MCF 10A (cell line): ENCODE measurements at regions not wholly inside any gene's neighbourhood (a gene's known extent, or its start where the extent isn't known, plus 50 kb on each side); places are given as distances from the start of the nearest gene placed in this dataset.

ENCODE experiments used
- BruUV-seq: library from RNA; stranded (reverse); fragments of 400-500 nt; replicated peaks from 2 replicates; lab custom pipeline; 2021; lab: Mats Ljungman, UMichigan
- CTCF ChIA-PET: fragments of 300-600 bp; sonication (Branson Sonifier 250); formaldehyde crosslinking; extraction: SDS; loops from one replicate; lab custom pipeline; 2021; ENCODE audit warnings: antibody characterized with exemption, inconsistent platforms; lab: Yijun Ruan, JAX
- POLR2A ChIA-PET: fragments of 300-600, 350-650 bp; sonication (Branson Sonifier 250); formaldehyde crosslinking; extraction: SDS; loops from one replicate; lab custom pipeline; 2020; ENCODE audit warnings: antibody characterized with exemption, inconsistent platforms; lab: Yijun Ruan, JAX
- DNase-seq: peaks from one replicate; pipeline ENCODE4 v3.0.0-alpha.2; 2018; ENCODE audit not compliant: unreplicated experiment
- H3K27ac Mint-ChIP-seq: one replicate; pipeline ENCODE4 v1.8.0; 2022; ENCODE audit warnings: mild to moderate bottlenecking, low read depth, mixed read lengths; ENCODE audit not compliant: unreplicated experiment
- H3K27me3 Mint-ChIP-seq: one replicate; pipeline ENCODE4 v1.8.0; 2022; ENCODE audit warnings: mixed read lengths; ENCODE audit not compliant: insufficient read depth, unreplicated experiment
- H3K36me3 Mint-ChIP-seq: one replicate; pipeline ENCODE4 v1.8.0; 2022; ENCODE audit warnings: mild to moderate bottlenecking, moderate library complexity, mixed read lengths; ENCODE audit not compliant: insufficient read depth, unreplicated experiment
- H3K4me1 Mint-ChIP-seq: one replicate; pipeline ENCODE4 v1.8.0; 2022; ENCODE audit warnings: mixed read lengths; ENCODE audit not compliant: insufficient read depth, unreplicated experiment
- H3K4me3 Mint-ChIP-seq: one replicate; pipeline ENCODE4 v1.8.0; 2022; ENCODE audit warnings: mild to moderate bottlenecking, moderate library complexity, mixed read lengths; ENCODE audit not compliant: unreplicated experiment
- H3K9me3 Mint-ChIP-seq: one replicate; pipeline ENCODE4 v1.8.0; 2022; ENCODE audit warnings: mixed read lengths; ENCODE audit not compliant: unreplicated experiment
- CTCF ChIP-seq: fragments of 200-600 bp; IDR thresholded peaks from one replicate; pipeline ENCODE4 v1.8.0; 2022; ENCODE audit warnings: antibody characterized with exemption, mild to moderate bottlenecking; ENCODE audit not compliant: unreplicated experiment
- intact Hi-C: fragments of 100-400 bp; cut with micrococcal nuclease; formaldehyde crosslinking; loops from 2 replicates; pipeline ENCODE4 v1.14.1; 2022

- H3K4me1 Mint-ChIP-seq, result no peaks in the 10 kb centered on the region
- no peak for TF ChIP-seq CTCF
- no peaks in the 10 kb centered on the region for H3K36me3 Mint-ChIP-seq
- H3K4me3 Mint-ChIP-seq, result no peak overlapping the region
- intact Hi-C loops, result no loop called here
- no peak overlapping the region for H3K27ac Mint-ChIP-seq
- POLR2A ChIA-PET, result no interaction called here
- CTCF ChIA-PET, result interaction anchor here (0.7 to 2.8 kb wide), 2 partner anchors 866 to 1854 kb away, joined by 3 to 15 read pairs; no protein-coding TSS in a partner anchor
- DNase-seq, result no peak
- H3K27me3 Mint-ChIP-seq, result peaks cover 13% of the 10 kb centered on the region
- H3K9me3 Mint-ChIP-seq, result no peaks in the 10 kb centered on the region
- no TSS peak for BruUV-seq
Observed at GRCh38 chrX:34299451-34299967, 167.4 kb upstream of the FAM47A start.

- no peaks in the 10 kb centered on the region for H3K9me3 Mint-ChIP-seq
- TF ChIP-seq CTCF, result no peak
- intact Hi-C loops, result no loop called here
- H3K27me3 Mint-ChIP-seq, result no peaks in the 10 kb centered on the region
- no peak overlapping the region for H3K27ac Mint-ChIP-seq
- DNase-seq, result no peak
- no peaks in the 10 kb centered on the region for H3K4me1 Mint-ChIP-seq
- BruUV-seq, result no TSS peak
- no peak overlapping the region for H3K4me3 Mint-ChIP-seq
- H3K36me3 Mint-ChIP-seq, result no peaks in the 10 kb centered on the region
- POLR2A ChIA-PET, result no interaction called here
- CTCF ChIA-PET, result no interaction called here
Observed at GRCh38 chrX:34294665-34295064, 162.6 kb upstream of the FAM47A start.

GRCh38 chrX:34288782-34289181 is 156.7 kb upstream of the FAM47A start:
- ChIA-PET POLR2A (interaction anchor here (0.7 kb wide), 1 partner anchor 9 kb away, joined by 3 read pairs; no protein-coding TSS in a partner anchor), CTCF (interaction anchor here (0.7 kb wide), 1 partner anchor 589 kb away, joined by 3 read pairs; no protein-coding TSS in a partner anchor)
- H3K36me3 Mint-ChIP-seq, result no peaks in the 10 kb centered on the region
- H3K27ac Mint-ChIP-seq, result no peak overlapping the region
- no peak for TF ChIP-seq CTCF
- intact Hi-C loops, result loop anchor here (10.0 kb wide), 1 partner anchor 1804 kb away; no protein-coding TSS in a partner anchor
- peak; percentile 5 for DNase-seq
- no peaks in the 10 kb centered on the region for H3K4me1 Mint-ChIP-seq
- H3K4me3 Mint-ChIP-seq, result no peak overlapping the region
- H3K27me3 Mint-ChIP-seq, result peaks cover 10% of the 10 kb centered on the region
- no TSS peak for BruUV-seq
- no peaks in the 10 kb centered on the region for H3K9me3 Mint-ChIP-seq

GRCh38 chrX:34279866-34280560 is 147.9 kb upstream of the FAM47A start:
- no peak overlapping the region for H3K4me3 Mint-ChIP-seq
- H3K4me1 Mint-ChIP-seq, result no peaks in the 10 kb centered on the region
- CTCF ChIA-PET, result interaction anchor here (0.7 to 5.6 kb wide), 3 partner anchors 846 to 864 kb away, joined by 3 to 61 read pairs (median 4); no protein-coding TSS in a partner anchor
- intact Hi-C loops, result loop anchor here (10.0 kb wide), 1 partner anchor 1795 kb away; no protein-coding TSS in a partner anchor
- H3K27ac Mint-ChIP-seq, result no peak overlapping the region
- no TSS peak for BruUV-seq
- H3K36me3 Mint-ChIP-seq, result no peaks in the 10 kb centered on the region
- no peaks in the 10 kb centered on the region for H3K27me3 Mint-ChIP-seq
- TF ChIP-seq CTCF, result no peak
- POLR2A ChIA-PET, result interaction anchor here (1.1 kb wide), 1 partner anchor 8 kb away, joined by 3 read pairs; no protein-coding TSS in a partner anchor
- H3K9me3 Mint-ChIP-seq, result no peaks in the 10 kb centered on the region
- DNase-seq, result no peak
